Astrocyte of the hippocampus (primary cell): ENCODE measurements at regions not wholly inside any gene's neighbourhood (a gene's known extent, or its start where the extent isn't known, plus 50 kb on each side); places are given as distances from the start of the nearest gene placed in this dataset.
A peak's percentile ranks its signal among the peaks of the same experiment; 100 is the strongest.
"Not testable (repeated sequence)": the region's sequence is repeated elsewhere in the genome, so short reads cannot be mapped to it uniquely, and the experiment has no call there.

Source experiments
- DNase-seq: peaks from one replicate; pipeline ENCODE4 v3.0.0; 2011; ENCODE audit warnings: low read depth, low spot score

DNA sequence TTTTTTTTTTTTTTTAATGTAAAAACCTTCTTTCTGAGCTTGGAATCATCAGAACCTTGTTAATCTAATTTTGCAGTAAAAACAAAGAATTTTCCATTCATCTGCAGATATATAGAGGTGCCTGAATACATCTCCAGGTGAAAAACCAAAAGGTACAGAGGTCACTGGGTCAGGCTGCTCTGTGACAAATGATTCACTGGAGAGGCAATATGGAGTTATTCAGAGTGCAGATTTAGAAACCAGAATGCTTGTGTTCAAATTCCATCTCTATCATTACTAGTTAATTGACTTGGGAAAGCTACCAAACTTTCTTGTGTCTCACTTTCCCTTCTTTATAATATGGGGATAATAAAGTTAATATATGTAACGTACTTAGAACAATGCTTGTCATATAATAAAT is 51.5 kb upstream of the C1orf53 start:
- DNase-seq: no peak

DNA sequence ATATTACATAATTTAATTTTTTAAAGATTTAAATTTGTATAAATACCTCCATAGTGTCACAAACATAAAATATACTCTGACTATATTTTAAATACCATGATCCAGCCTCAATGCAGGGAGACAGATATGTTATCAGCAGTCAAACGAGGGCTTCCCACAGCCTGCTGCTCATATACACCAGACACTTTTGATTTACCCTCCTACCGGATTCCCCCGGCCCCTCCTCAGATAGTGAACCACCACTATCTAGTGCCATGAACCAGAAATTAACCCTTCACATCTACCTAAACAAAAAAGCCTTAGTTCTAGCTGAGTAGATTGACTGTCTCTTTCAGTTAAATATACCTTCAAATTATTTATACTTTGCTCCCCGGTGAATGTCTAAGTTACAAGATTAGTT is 52.4 kb upstream of the C1orf53 start:
- DNase-seq: no peak

DNA sequence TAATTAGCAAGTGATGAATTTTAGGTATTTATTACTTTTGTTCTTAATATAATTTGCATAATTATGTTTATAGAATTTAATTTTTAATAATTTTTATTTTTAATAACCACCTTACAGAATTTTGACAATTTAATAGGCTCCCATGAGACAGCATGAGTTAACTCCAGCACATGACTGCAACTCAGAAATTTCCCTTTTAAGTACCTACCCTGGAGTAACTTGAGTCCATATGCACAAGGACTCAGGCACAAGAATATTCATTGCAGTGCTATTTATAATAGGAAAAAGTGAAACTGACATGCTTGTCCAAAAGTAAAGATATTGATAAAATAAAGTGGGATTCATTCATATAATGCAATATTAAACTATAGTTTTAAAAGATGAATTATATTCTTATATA is 54.1 kb upstream of the C1orf53 start:
- DNase-seq: no peak

DNA sequence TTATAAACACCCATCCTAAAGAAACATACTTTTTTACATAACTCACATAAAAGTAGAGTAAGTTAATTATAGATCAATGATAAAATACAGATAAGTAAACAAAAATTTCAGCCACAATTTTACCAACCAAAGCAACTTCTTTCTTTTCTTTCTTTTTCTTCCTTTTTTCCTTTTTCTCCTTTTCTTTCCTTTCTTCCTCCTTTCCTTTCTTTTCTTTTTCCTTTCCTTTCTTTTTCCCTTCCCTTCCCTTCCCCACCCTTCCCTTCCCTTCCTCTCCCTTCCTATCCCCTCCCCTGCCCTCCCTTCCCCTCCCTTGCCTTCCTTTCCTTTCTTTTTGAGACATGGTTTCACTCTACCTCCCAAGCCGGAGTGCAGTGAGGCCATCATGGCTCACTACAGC is 56.5 kb upstream of the C1orf53 start:
- DNase-seq: no peak

DNA sequence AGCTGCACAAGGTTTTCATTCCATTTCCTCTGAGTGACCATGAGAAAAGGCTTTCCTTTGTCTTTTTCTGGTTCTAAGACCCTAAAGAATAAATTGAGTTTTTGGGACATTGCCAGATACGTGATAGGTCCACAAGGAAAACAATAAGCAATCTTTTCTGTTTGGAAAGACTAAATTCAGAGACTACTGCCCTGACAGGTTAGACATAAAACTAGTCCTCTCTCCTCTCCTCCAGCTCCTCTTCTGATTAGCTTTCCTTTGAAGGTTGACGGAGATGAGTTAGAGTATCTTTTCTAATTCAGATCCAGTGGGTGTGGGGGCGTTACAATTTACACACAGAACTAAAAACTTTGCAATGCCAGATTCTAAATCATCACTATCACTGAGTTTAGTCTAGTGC is 57.8 kb upstream of the C1orf53 start:
- DNase-seq: no peak

DNA sequence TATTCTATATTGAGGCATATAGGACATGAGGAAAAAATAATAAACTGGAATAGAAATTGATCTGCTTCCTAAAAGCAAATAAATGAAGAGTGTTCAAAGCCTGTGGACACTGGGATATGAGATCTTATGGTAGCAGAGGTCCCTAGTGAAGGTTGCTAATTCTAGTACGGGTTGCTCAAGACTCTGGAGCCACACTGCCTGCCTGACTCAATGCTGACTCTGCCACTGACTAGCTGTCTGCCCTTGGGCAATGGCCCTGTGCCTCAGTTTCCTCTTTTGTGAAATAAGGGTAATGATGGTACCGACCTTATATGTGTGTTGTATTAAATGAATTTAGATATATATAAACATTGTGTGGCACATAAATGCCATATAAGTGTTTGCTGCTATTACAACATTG is 59.0 kb upstream of the C1orf53 start:
- no peak for DNase-seq

DNA sequence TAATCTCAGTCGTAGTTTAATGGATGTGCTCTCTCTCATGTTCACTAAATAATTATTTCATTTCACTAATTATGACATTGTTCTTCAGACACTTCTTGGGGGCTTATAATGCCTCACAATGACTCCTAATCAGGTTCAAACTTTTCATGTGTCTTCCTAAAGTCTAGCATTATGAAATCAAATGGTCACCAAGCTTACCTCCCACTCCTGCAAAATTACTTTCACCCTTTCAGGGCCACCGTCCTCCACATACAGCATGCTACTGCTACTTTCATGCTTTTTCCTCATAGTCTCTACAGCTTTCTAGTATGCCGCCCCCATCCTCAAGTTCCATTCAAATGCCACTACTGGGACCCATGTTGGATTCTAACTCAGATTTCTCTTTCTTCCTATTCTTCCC is 59.8 kb upstream of the C1orf53 start:
- no peak for DNase-seq

DNA sequence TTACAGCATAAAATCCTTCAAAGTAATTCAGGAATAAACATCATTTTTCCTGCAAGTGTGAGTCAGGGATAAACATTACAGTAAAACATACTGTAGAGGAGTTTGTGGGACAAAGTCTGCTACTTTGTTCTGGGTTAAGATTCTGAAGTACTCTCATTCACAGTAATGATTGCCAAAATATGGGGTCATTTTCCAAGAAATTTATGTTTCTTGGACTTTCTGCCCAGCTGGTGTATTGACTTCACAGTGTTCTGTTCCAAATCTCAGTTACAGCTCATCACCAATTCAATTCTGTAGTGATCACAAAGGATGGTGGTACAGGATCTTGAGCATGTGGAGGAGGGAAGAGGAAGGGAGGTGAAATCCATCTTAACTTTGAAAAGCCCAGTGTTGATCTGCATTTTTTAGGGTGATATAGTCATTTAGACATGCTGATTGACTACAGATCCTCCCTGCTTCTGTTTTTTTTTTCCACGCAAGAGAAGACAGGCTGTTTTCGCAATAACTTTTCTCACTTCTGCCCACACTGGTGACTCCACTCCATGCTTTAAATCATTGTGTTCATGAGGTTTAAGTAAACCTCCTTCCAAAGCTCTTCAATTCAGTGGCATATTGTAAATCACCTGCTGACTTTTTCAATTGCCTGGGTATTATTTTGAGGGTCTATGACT is 60.4 kb upstream of the C1orf53 start:
- no peak for DNase-seq

DNA sequence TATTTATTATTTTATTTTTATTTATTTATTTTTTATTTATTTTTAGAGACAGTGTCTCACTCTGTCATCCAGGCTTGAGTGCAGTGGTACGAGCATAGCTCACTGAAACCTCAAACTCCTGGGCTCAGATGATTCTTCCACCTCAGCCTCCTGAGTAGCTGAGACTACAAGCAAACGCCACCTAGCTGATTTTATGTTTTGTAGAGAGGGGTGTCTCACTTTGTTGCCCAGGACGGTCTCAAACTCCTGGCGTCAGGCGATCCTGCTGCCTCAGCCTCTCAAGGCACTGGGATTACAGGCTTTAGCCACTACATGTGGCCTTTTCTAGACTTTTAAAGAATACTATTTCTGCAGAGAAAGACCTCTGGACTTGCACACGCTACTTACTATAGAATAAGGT is 61.3 kb upstream of the C1orf53 start:
- DNase-seq: no peak

DNA sequence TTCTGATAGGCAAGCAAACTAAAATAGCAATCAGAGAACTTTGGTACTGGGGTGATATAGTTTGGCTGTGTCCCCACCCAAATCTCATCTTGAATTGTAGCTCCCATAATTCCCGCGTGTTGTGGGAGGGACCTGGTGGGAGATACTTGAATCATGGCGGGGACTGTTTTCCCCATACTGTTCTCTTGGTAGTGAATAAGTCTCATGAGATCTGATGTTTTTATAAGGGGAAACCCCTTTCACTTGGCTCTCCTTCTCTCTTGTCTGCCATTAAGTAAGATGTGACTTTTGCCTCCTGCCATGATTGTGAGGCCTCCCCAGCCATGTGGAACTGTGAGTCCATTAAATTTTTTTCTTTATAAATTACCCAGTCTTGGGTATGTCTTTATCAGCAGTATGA is 62.6 kb upstream of the C1orf53 start:
- not testable (repeated sequence) for DNase-seq

DNA sequence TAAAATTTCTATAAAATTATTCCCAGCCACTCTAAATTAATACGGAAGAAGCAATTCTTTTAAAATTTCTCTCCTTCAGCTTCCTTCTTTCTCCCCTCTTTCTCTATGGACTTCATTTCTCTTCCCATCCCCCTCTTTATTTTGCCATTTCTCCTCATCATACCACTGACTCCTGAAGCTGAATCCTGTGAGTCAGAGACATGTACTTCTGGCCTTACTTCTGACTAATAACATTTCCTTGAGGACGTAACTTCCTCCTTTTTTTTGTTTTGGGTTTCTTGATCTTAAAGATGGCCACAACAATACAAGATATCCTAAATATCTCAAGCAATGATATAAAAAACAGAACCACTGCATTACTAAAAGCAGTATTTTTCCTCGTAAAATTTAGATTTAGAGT is 63.6 kb upstream of the DENND1B start:
- peak; percentile 36 for DNase-seq

DNA sequence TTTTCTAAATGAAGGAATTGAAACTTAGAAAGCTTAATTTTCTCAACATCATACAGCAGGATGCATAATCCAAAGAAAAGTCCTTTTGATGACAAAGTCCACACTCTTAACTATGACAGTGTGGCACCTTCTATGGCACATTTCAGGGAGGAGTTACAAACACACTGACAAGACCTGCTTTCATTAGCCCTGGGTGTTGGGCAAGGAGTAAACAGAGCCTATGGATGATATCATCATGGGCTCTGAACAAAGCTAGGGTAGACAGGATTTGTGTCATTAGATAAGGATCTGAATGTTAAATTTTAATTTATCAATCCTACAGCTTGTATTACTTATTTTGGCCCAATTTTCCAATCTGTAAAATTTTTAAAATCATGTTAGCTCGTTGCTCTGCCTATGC is 62.6 kb upstream of the DENND1B start:
- DNase-seq: no peak

DNA sequence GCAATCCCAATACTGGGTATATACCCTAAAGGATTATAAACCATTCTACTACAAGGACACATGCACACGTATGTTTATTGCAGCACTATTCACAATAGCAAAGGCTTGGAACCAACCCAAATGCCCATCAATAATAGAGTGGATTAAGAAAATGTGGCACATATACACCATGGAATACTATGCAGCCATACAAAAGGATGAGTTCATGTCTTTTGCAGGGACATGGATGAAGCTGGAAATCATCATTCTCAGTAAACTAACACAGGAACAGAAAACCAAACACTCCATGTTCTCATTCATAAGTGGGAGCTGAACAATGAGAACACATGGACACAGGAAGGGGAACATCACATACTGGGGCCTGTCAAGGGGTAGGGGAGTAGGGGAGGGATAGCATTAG is 61.1 kb upstream of the DENND1B start:
- DNase-seq: not testable (repeated sequence)

DNA sequence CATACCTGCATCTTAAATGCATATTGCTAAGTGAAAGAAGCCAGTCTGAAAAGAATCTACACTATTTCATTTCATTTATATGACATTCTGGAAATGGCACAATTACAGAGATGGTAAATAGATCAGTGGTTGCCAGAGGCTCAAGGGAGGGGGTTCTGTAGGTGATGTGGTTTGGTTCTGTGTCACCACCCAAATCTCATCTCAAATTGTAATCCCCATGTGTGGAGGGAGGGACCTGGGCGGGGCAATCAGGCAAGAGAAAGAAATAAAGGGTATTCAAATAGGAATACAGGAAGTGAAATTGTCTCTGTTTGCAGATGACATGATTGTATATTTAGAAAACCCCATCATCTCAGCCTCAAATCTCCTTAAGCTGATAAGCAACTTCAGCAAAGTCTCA is 53.7 kb upstream of the DENND1B start:
- DNase-seq: not testable (repeated sequence)

DNA sequence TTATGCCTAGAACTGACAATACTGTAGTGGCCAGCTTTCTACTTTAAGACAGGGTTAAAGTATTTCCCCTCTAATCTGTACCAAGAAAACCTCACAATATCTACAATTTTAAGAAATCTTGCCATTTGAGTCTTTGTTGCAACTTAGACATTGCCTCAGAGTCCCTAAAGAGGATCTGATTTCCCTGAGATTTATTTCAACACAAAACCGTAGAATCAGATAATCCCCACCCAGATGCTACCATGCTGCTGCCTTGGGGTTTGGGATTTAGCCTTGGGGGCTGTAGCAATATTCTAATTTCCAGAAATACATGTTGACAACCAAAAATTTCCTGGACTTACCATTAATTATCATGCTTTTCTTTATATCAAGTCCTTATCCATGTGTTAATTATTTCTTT is 50.3 kb upstream of the DENND1B start:
- no peak for DNase-seq
